ENCODE measurements at regions not wholly inside any gene's neighbourhood (a gene's known extent, or its start where the extent isn't known, plus 50 kb on each side); places are given as distances from the start of the nearest gene placed in this dataset.

GRCh38 chr1:234725177-234726132 lies 115.5 kb upstream of the IRF2BP2 start (continued):
- TF ChIP-seq ZHX1 (conservative IDR thresholded peaks at IDR 0.05; ENCODE audit: low read length) (no peak; the same call in 1 of the 2 replicates), NFATC3 (IDR thresholded peaks at IDR 0.05) (no peak), NCOA4 (IDR thresholded peaks at IDR 0.05; ENCODE audit: partially characterized antibody) (no peak), ZNF3 (CRISPR knock-in tag; IDR thresholded peaks at IDR 0.05) (no peak), DLX4 (CRISPR knock-in tag; IDR thresholded peaks at IDR 0.05) (no peak), RCOR1 (IDR thresholded peaks at IDR 0.05; ENCODE audit: borderline replicate concordance in 1 of 2, low read depth in 2 of 2, low read length in 2 of 2) (0 out of 4 replicates have a peak, but pooled peaks of 1 of the 2 experiments have one; percentile 4), GATA2 (CRISPR knock-in tag; IDR thresholded peaks at IDR 0.05) (no peak), IFI16 (CRISPR knock-in tag; IDR thresholded peaks at IDR 0.05) (no peak), MNT (conservative IDR thresholded peaks at IDR 0.05) (no peak), RBM17 (IDR thresholded peaks at IDR 0.05; ENCODE audit: borderline replicate concordance, low read depth, low read length) (no peak), ZNF589 (CRISPR knock-in tag; IDR thresholded peaks at IDR 0.05; ENCODE audit: low read depth) (peak; percentile 4; the same call in 1 of the 2 replicates), ZNF785 (CRISPR knock-in tag; IDR thresholded peaks at IDR 0.05) (no peak), SMAD3 (CRISPR knock-in tag; conservative IDR thresholded peaks at IDR 0.05) (peak; percentile 19; the same call in 1 of the 2 replicates), HES1 (IDR thresholded peaks at IDR 0.05; ENCODE audit: low read depth) (no peak), SIX5 (IDR thresholded peaks at IDR 0.05; ENCODE audit: borderline replicate concordance in 1 of 2, insufficient read depth in 1 of 2, low read depth in 1 of 2, low read length in 2 of 2) (no peak), ZNF449 (CRISPR knock-in tag; IDR thresholded peaks at IDR 0.05) (no peak; the same call in 1 of the 2 replicates)

Data from K562 (cell line).